ENCODE measurements at regions not wholly inside any gene's neighbourhood (a gene's known extent, or its start where the extent isn't known, plus 50 kb on each side); places are given as distances from the start of the nearest gene placed in this dataset.

- H3K4me2 ChIP-seq: no peak overlapping the region
- no peak for TF ChIP-seq Cebpa-rat (IDR thresholded peaks at IDR 0.05)
- no peaks in the 10 kb centered on the region for H3K9me3 ChIP-seq
- H3K27ac ChIP-seq: no peak overlapping the region
- H3K27me3 ChIP-seq: no peaks in the 10 kb centered on the region
- H3K4me3 ChIP-seq: no peak overlapping the region
- no peaks in the 10 kb centered on the region for H3K36me3 ChIP-seq
- no peaks in the 10 kb centered on the region for H3K4me1 ChIP-seq
- H4K20me1 ChIP-seq: no peaks in the 10 kb centered on the region
- H3K9ac ChIP-seq: no peak overlapping the region
These were observed 77.1 kb upstream of the SALL1 start for GRCh38 chr16:51228097-51228659.

- no peak for TF ChIP-seq Cebpa-rat (IDR thresholded peaks at IDR 0.05)
- Histone ChIP-seq H3K4me1 (no peaks in the 10 kb centered on the region), H3K27me3 (no peaks in the 10 kb centered on the region), H3K9me3 (no peaks in the 10 kb centered on the region), H3K27ac (no peak overlapping the region), H3K4me3 (no peak overlapping the region), H3K36me3 (no peaks in the 10 kb centered on the region), H4K20me1 (no peaks in the 10 kb centered on the region), H3K9ac (no peak overlapping the region), H3K4me2 (no peak overlapping the region)
These were observed 74.8 kb upstream of the SALL1 start for GRCh38 chr16:51225878-51226277.

GRCh38 chr16:51224317-51224716 is 73.2 kb upstream of the SALL1 start:
- no peak for TF ChIP-seq Cebpa-rat (IDR thresholded peaks at IDR 0.05)
- H3K36me3 ChIP-seq: no peaks in the 10 kb centered on the region
- H3K4me1 ChIP-seq: no peaks in the 10 kb centered on the region
- no peak overlapping the region for H3K9ac ChIP-seq
- no peaks in the 10 kb centered on the region for H3K9me3 ChIP-seq
- H3K27ac ChIP-seq: no peak overlapping the region
- H3K27me3 ChIP-seq: no peaks in the 10 kb centered on the region
- no peak overlapping the region for H3K4me2 ChIP-seq
- no peaks in the 10 kb centered on the region for H4K20me1 ChIP-seq
- no peak overlapping the region for H3K4me3 ChIP-seq

- TF ChIP-seq Cebpa-rat (IDR thresholded peaks at IDR 0.05): no peak
- Histone ChIP-seq H3K4me3 (no peak overlapping the region), H3K9me3 (peaks cover 11% of the 10 kb centered on the region), H3K27me3 (no peaks in the 10 kb centered on the region), H4K20me1 (no peaks in the 10 kb centered on the region), H3K9ac (no peak overlapping the region), H3K36me3 (no peaks in the 10 kb centered on the region), H3K4me2 (no peak overlapping the region), H3K4me1 (no peaks in the 10 kb centered on the region), H3K27ac (no peak overlapping the region)
These were observed 70.9 kb upstream of the SALL1 start for GRCh38 chr16:51222016-51222415.

GRCh38 chr16:51211148-51211547 is 60.1 kb upstream of the SALL1 start:
- Histone ChIP-seq H3K9ac (no peak overlapping the region), H3K4me3 (no peak overlapping the region), H4K20me1 (no peaks in the 10 kb centered on the region), H3K9me3 (no peaks in the 10 kb centered on the region), H3K27me3 (no peaks in the 10 kb centered on the region), H3K4me2 (no peak overlapping the region), H3K4me1 (peaks cover 13% of the 10 kb centered on the region; the same call in 1 of the 2 replicates), H3K36me3 (no peaks in the 10 kb centered on the region), H3K27ac (no peak overlapping the region)
- no peak for TF ChIP-seq Cebpa-rat (IDR thresholded peaks at IDR 0.05)

GRCh38 chr16:51210087-51210486 is 59.0 kb upstream of the SALL1 start:
- no peak for TF ChIP-seq Cebpa-rat (IDR thresholded peaks at IDR 0.05)
- no peaks in the 10 kb centered on the region for H3K9me3 ChIP-seq
- H3K9ac ChIP-seq: no peak overlapping the region
- H3K4me1 ChIP-seq: peaks cover 13% of the 10 kb centered on the region; the same call in 1 of the 2 replicates
- peak overlapping the region; percentile 50; the same call in 1 of the 2 replicates for H3K4me2 ChIP-seq
- H3K36me3 ChIP-seq: no peaks in the 10 kb centered on the region
- no peak overlapping the region for H3K4me3 ChIP-seq
- no peaks in the 10 kb centered on the region for H3K27me3 ChIP-seq
- no peaks in the 10 kb centered on the region for H4K20me1 ChIP-seq
- H3K27ac ChIP-seq: no peak overlapping the region

- H3K4me3 ChIP-seq: no peak overlapping the region
- no peaks in the 10 kb centered on the region for H3K36me3 ChIP-seq
These were observed 50.5 kb upstream of the SALL1 start for GRCh38 chr16:51201604-51202003.

More at GRCh38 chr16:51201604-51202003, 50.5 kb upstream of the SALL1 start:
- Histone ChIP-seq H3K4me1 (no peaks in the 10 kb centered on the region), H3K4me2 (no peak overlapping the region), H3K9ac (no peak overlapping the region), H3K27me3 (no peaks in the 10 kb centered on the region), H4K20me1 (no peaks in the 10 kb centered on the region), H3K9me3 (peaks cover 22% of the 10 kb centered on the region), H3K27ac (no peak overlapping the region)
- TF ChIP-seq Cebpa-rat (IDR thresholded peaks at IDR 0.05): no peak
